HCT116 (cell line): ENCODE measurements at regions not wholly inside any gene's neighbourhood (a gene's known extent, or its start where the extent isn't known, plus 50 kb on each side); places are given as distances from the start of the nearest gene placed in this dataset.
"Not testable (repeated sequence)": the region's sequence is repeated elsewhere in the genome, so short reads cannot be mapped to it uniquely, and the experiment has no call there.

Source experiments
- ATAC-seq: fragments of 200-7000 bp; cut with Tn5 transposase; 2 replicates; pipeline ENCODE4 v1.9.1; 2020; ENCODE audit warnings: mild to moderate bottlenecking, moderate library complexity
- BruUV-seq: library from RNA; stranded (reverse); fragments of 400-500 nt; replicated peaks from 2 replicates; lab custom pipeline; 2021; lab: Mats Ljungman, UMichigan
- CTCF ChIA-PET: fragments of 300-600 bp; sonication (Branson Sonifier 250); formaldehyde crosslinking; loops from one replicate; lab custom pipeline; 2021; ENCODE audit warnings: antibody characterized with exemption; lab: Charles Lee
- POLR2A ChIA-PET: fragments of 300-600, 350-600 bp; sonication (Branson Sonifier 250); formaldehyde crosslinking; loops from one replicate; lab custom pipeline; 2021; ENCODE audit warnings: antibody characterized with exemption; lab: Charles Lee
- RAD21 ChIA-PET, 2 experiments: fragments of 300-600 bp; sonication (Branson Sonifier 250); formaldehyde crosslinking; loops; one replicate each; lab custom pipeline; 2023; ENCODE audit warnings: low total read pairs in 2 of 2; ENCODE audit not compliant: uncharacterized antibody in 2 of 2, unreplicated experiment in 2 of 2, low non-redundant PET in 1 of 2; lab: Charles Lee
- DNase-seq: peaks from one replicate; pipeline ENCODE4 v3.0.0-alpha.2; 2010; ENCODE audit warnings: low read depth, low spot score
- H2AFZ ChIP-seq: fragments of 200-600 bp; shearing (Covaris generic), sonication (generic); 2 replicates; pipeline ENCODE4 v1.6.1; 2017; ENCODE audit warnings: low read depth, mixed run types, mixed read lengths, antibody characterized with exemption, low read length; ENCODE audit not compliant: poor library complexity, severe bottlenecking
- H3K27ac ChIP-seq: 2 replicates; pipeline ENCODE4 v1.5.1; 2012; ENCODE audit warnings: low read depth, low read length
- H3K27me3 ChIP-seq: fragments of 200-600 bp; sonication (generic); 2 replicates; pipeline ENCODE4 v1.6.1; 2016; ENCODE audit warnings: mixed run types, low read length, mixed read lengths; ENCODE audit not compliant: insufficient read depth
- H3K36me3 ChIP-seq, 2 experiments: fragments of 200-500 bp in 1 of 2; fragments of 200-600 bp in 1 of 2; sonication (Bioruptor generic) in 1 of 2; sonication (generic) in 1 of 2; 2 replicates each; pipeline versions ENCODE4 v1.5.1 to v1.6.1; 2014 to 2016; ENCODE audit warnings: low read length in 2 of 2, inconsistent platforms in 1 of 2, mixed read lengths in 1 of 2, mixed run types in 1 of 2; ENCODE audit not compliant: insufficient read depth in 2 of 2, control insufficient read depth in 1 of 2
- H3K4me1 ChIP-seq, 2 experiments: fragments of 200-600 bp in 1 of 2; sonication (generic) in 1 of 2; 2 replicates each; pipeline versions ENCODE4 v1.5.1 to v1.6.1; 2012 to 2017; ENCODE audit warnings: low read length in 2 of 2, inconsistent platforms in 1 of 2, mild to moderate bottlenecking in 1 of 2, mixed read lengths in 1 of 2, mixed run types in 1 of 2, moderate library complexity in 1 of 2; ENCODE audit not compliant: insufficient read depth in 2 of 2, control insufficient read depth in 1 of 2
- H3K4me2 ChIP-seq: fragments of 200-600 bp; sonication (generic); 2 replicates; pipeline ENCODE4 v1.6.1; 2017; ENCODE audit warnings: mixed run types, low read length, mixed read lengths
- H3K4me3 ChIP-seq, 2 experiments: fragments of 200-600 bp in 1 of 2; sonication (generic) in 1 of 2; replicated peaks in 1 of 2; 2 replicates each; pipeline ENCODE4 v1.5.1; 2011 to 2016; ENCODE audit warnings: low read length in 2 of 2, control low read depth in 1 of 2, low read depth in 1 of 2, mild to moderate bottlenecking in 1 of 2, mixed read lengths in 1 of 2, mixed run types in 1 of 2
- H3K79me2 ChIP-seq: fragments of 200-600 bp; sonication (generic); 2 replicates; pipeline ENCODE4 v1.6.1; 2017; ENCODE audit warnings: mild to moderate bottlenecking, mixed run types, low read length, moderate library complexity, mixed read lengths; ENCODE audit not compliant: insufficient read depth
- H3K9ac ChIP-seq: fragments of 200-600 bp; sonication (generic); 2 replicates; pipeline ENCODE4 v1.6.1; 2016; ENCODE audit warnings: low read length, mixed read lengths
- H3K9me2 ChIP-seq: fragments of 200-600 bp; sonication (generic), shearing (Covaris generic); 2 replicates; pipeline ENCODE4 v1.6.1; 2017; ENCODE audit warnings: mixed run types, mild to moderate bottlenecking, moderate library complexity; ENCODE audit not compliant: insufficient read depth
- H3K9me3 ChIP-seq, 2 experiments: fragments of 200-500 bp in 1 of 2; fragments of 200-600 bp in 1 of 2; sonication (Bioruptor generic) in 1 of 2; sonication (generic) in 1 of 2; 2 replicates each; pipeline ENCODE4 v1.6.1; 2014 to 2017; ENCODE audit warnings: low read length in 2 of 2, mixed read lengths in 2 of 2, inconsistent platforms in 1 of 2, low read depth in 1 of 2, mild to moderate bottlenecking in 1 of 2, mixed run types in 1 of 2, moderate library complexity in 1 of 2; ENCODE audit not compliant: control insufficient read depth in 1 of 2, insufficient read depth in 1 of 2
- H4K20me1 ChIP-seq: fragments of 200-600 bp; sonication (generic), shearing (Covaris generic); 2 replicates; pipeline ENCODE4 v1.6.1; 2017; ENCODE audit warnings: mixed run types, mild to moderate bottlenecking, moderate library complexity; ENCODE audit not compliant: insufficient read depth
- ATF3 ChIP-seq: IDR thresholded peaks from 2 replicates; pipeline ENCODE4 v1.6.1; 2012
- CBX3 ChIP-seq: IDR thresholded peaks from 2 replicates; pipeline ENCODE4 v1.6.1; 2012; ENCODE audit warnings: low read depth
- CEBPB ChIP-seq: IDR thresholded peaks from 2 replicates; pipeline ENCODE4 v1.6.1; 2012; ENCODE audit warnings: low read depth
- ELF1 ChIP-seq: IDR thresholded peaks from 2 replicates; pipeline ENCODE4 v1.6.1; 2012; ENCODE audit warnings: low read depth, borderline replicate concordance
- EZH2phosphoT487 ChIP-seq: fragments of 200-600 bp; IDR thresholded peaks from 2 replicates; pipeline ENCODE4 v1.6.1; 2018; ENCODE audit warnings: antibody characterized with exemption, borderline replicate concordance
- FOSL1 ChIP-seq: IDR thresholded peaks from 2 replicates; pipeline ENCODE4 v1.6.1; 2012; ENCODE audit warnings: low read depth
- MAX ChIP-seq: IDR thresholded peaks from 2 replicates; pipeline ENCODE4 v1.6.1; 2012
- SIN3A ChIP-seq: IDR thresholded peaks from 2 replicates; pipeline ENCODE4 v1.6.1; 2012; ENCODE audit warnings: low read depth
- SP1 ChIP-seq: IDR thresholded peaks from 2 replicates; pipeline ENCODE4 v1.6.1; 2012; ENCODE audit warnings: low read depth
- SRF ChIP-seq: IDR thresholded peaks from 2 replicates; pipeline ENCODE4 v1.6.1; 2012; ENCODE audit warnings: low read depth
- TCF7L2 ChIP-seq: IDR thresholded peaks from 2 replicates; pipeline ENCODE4 v1.7.0; 2011; ENCODE audit warnings: borderline replicate concordance, inconsistent platforms; ENCODE audit not compliant: insufficient read depth, insufficient read length; ENCODE audit errors: extremely low read depth
- YY1 ChIP-seq: IDR thresholded peaks from 2 replicates; pipeline ENCODE4 v1.6.1; 2011; ENCODE audit warnings: low read length, low read depth, moderate library complexity, mild to moderate bottlenecking; ENCODE audit not compliant: insufficient replicate concordance; ENCODE audit errors: extremely low read depth
- ZBTB33 ChIP-seq: IDR thresholded peaks from 2 replicates; pipeline ENCODE4 v1.6.1; 2011; ENCODE audit warnings: mild to moderate bottlenecking, low read length, moderate library complexity; ENCODE audit not compliant: insufficient replicate concordance; ENCODE audit errors: extremely low read depth
- ZFX ChIP-seq: fragments of 450-650 bp; IDR thresholded peaks from 2 replicates; pipeline ENCODE4 v1.6.1; 2017
- intact Hi-C: fragments of 100-400 bp; cut with micrococcal nuclease; formaldehyde crosslinking; loops from 2 replicates; pipeline ENCODE4 v1.10.0; 2022

- Histone ChIP-seq H4K20me1 (no peaks in the 10 kb centered on the region), H3K9me2 (no peaks in the 10 kb centered on the region), H3K27ac (no peak overlapping the region), H2AFZ (no peak overlapping the region), H3K4me2 (no peak overlapping the region), H3K4me3 (no peak overlapping the region), H3K9me3 (no peaks in the 10 kb centered on the region), H3K79me2 (no peaks in the 10 kb centered on the region), H3K9ac (no peak overlapping the region), H3K27me3 (no peaks in the 10 kb centered on the region), H3K4me1 (no peaks in the 10 kb centered on the region), H3K36me3 (no peaks in the 10 kb centered on the region)
- TF ChIP-seq EZH2phosphoT487 (no peak), ATF3 (no peak), TCF7L2 (no peak), CEBPB (no peak), CBX3 (no peak)
- ATAC-seq (no peak), DNase-seq (no peak)
- intact Hi-C loops, result no loop called here
- no TSS peak for BruUV-seq
- ChIA-PET CTCF (no interaction called here), RAD21 (no interaction called here), POLR2A (no interaction called here)
Measured at GRCh38 chr10:45545150-45545549, 127.4 kb downstream of the ZFAND4 start.

GRCh38 chr10:45544191-45544590 is 128.4 kb downstream of the ZFAND4 start:
- H3K9me3 ChIP-seq, result no peaks in the 10 kb centered on the region
- no peak overlapping the region for H3K4me3 ChIP-seq
- no TSS peak for BruUV-seq
- no peaks in the 10 kb centered on the region for H3K79me2 ChIP-seq
- H3K36me3 ChIP-seq, result no peaks in the 10 kb centered on the region
- no peak overlapping the region for H2AFZ ChIP-seq
- H3K9ac ChIP-seq, result no peak overlapping the region
- no peak overlapping the region for H3K4me2 ChIP-seq
- no peak overlapping the region for H3K27ac ChIP-seq
- intact Hi-C loops, result no loop called here
- TF ChIP-seq ZBTB33, result no peak
- no peak for TF ChIP-seq TCF7L2
- no peak for TF ChIP-seq EZH2phosphoT487
- TF ChIP-seq YY1, result no peak
- TF ChIP-seq ZFX, result no peak
- no peak for TF ChIP-seq SP1
- TF ChIP-seq ATF3, result no peak
- TF ChIP-seq MAX, result no peak
- TF ChIP-seq FOSL1, result no peak
- TF ChIP-seq SRF, result no peak
- no peak for TF ChIP-seq CEBPB
- no peak for TF ChIP-seq CBX3
- TF ChIP-seq SIN3A, result no peak
- TF ChIP-seq ELF1, result no peak
- TF ChIP-seq, all 23 proteins: peak for 0
- ChIA-PET CTCF (no interaction called here), POLR2A (no interaction called here), RAD21 (no interaction called here)
- no peaks in the 10 kb centered on the region for H3K4me1 ChIP-seq
- no peaks in the 10 kb centered on the region for H3K27me3 ChIP-seq
- DNase-seq (no peak), ATAC-seq (no peak)
- no peaks in the 10 kb centered on the region for H3K9me2 ChIP-seq
- H4K20me1 ChIP-seq, result no peaks in the 10 kb centered on the region

- H3K4me3 ChIP-seq, intact Hi-C loops, H2AFZ ChIP-seq, DNase-seq, ATAC-seq, H3K9ac ChIP-seq, H3K79me2 ChIP-seq, RAD21 ChIA-PET, POLR2A ChIA-PET, H3K27me3 ChIP-seq, H3K4me2 ChIP-seq, H3K9me2 ChIP-seq, CTCF ChIA-PET, BruUV-seq, H4K20me1 ChIP-seq, H3K9me3 ChIP-seq, H3K4me1 ChIP-seq, H3K27ac ChIP-seq, H3K36me3 ChIP-seq: not testable (repeated sequence)
Measured at GRCh38 chr10:45541032-45541431, 131.5 kb downstream of the ZFAND4 start.
